HL-60 (cell line): ENCODE measurements at regions not wholly inside any gene's neighbourhood (a gene's known extent, or its start where the extent isn't known, plus 50 kb on each side); places are given as distances from the start of the nearest gene placed in this dataset.

Source experiments
- DNase-seq, 2 experiments: peaks; one replicate each; pipeline ENCODE4 v3.0.0-alpha.2; 2010 to 2020; ENCODE audit warnings: low read depth in 1 of 2, low spot score in 1 of 2
- H3K27ac ChIP-seq: fragments of 250-450 bp; sonication (Bioruptor Pico); replicated peaks from 2 replicates; pipeline ENCODE4 v1.5.1; 2020; ENCODE audit warnings: mild to moderate bottlenecking, moderate library complexity
- H3K27me3 ChIP-seq: fragments of 250-450 bp; sonication (Bioruptor Pico); 2 replicates; pipeline ENCODE4 v1.5.1; 2021; ENCODE audit warnings: mild to moderate bottlenecking, moderate library complexity; ENCODE audit not compliant: insufficient read depth, poor library complexity, severe bottlenecking
- H3K4me3 ChIP-seq: replicated peaks from 2 replicates; pipeline ENCODE4 v1.5.1; 2011; ENCODE audit warnings: mild to moderate bottlenecking, control low read depth, low read length; ENCODE audit not compliant: insufficient read depth
- GABPA ChIP-seq: IDR thresholded peaks from 2 replicates; pipeline ENCODE4 v1.6.1; 2012; ENCODE audit warnings: low read depth
- POLR2AphosphoS5 ChIP-seq: IDR thresholded peaks from 2 replicates; pipeline ENCODE4 v1.6.1; 2012; ENCODE audit warnings: low read depth
- SPI1 ChIP-seq: IDR thresholded peaks from 2 replicates; pipeline ENCODE4 v1.6.1; 2012; ENCODE audit warnings: low read depth, mild to moderate bottlenecking, borderline replicate concordance
- TF ChIP-seq, protein P1 (sequence below): IDR thresholded peaks from 2 replicates; pipeline ENCODE4 v1.6.1; 2012; ENCODE audit warnings: low read depth; ENCODE audit not compliant: insufficient replicate concordance
- TF ChIP-seq, protein P2 (sequence below): IDR thresholded peaks from one replicate; pipeline ENCODE4 v1.5.1; 2011; ENCODE audit warnings: low read length, control low read depth, inconsistent platforms; ENCODE audit not compliant: insufficient read depth

DNA sequence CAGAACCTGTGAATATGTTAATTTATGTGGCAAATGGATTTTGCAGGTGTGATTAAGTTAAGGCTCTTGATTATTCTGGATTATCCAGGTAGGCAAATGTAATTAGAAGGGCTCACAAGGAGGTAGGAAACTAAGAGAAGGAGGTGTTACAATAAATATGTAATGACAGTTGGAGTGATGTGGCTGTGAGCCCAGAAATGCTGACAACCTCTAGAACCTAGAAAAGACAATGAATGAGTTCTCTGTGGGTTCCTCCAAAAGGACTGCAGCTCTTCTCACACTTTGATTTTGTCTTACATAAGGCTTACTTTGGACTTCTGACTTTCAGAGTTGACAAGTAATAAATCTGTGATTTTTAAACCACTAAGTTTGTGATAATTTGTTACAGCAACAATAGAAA, 406.6 kb upstream of the EPHA7 start:
- DNase-seq, result no peak
- H3K4me3 ChIP-seq, result no peak overlapping the region
- H3K27me3 ChIP-seq, result no peaks in the 10 kb centered on the region

DNA sequence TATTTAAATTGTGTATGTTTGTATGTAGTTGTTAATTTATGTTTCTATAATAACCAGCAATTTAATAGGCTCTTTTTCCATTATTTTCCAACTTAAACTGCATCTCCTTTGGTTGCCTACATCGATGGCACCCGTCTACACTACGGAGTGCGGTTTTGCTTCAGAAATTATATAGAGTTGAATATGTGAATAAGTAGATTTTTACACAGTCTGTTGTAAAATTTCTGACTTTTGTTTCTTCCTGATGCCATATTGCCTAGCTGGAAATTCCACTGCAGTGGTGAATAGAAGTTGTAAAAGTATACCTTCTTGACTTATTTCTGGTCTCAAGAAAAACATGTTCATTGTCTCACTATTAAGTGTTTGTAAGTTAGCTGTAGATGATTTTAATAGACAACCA, 404.1 kb upstream of the EPHA7 start:
- no peak for TF ChIP-seq POLR2AphosphoS5
- TF ChIP-seq, protein P1, sequence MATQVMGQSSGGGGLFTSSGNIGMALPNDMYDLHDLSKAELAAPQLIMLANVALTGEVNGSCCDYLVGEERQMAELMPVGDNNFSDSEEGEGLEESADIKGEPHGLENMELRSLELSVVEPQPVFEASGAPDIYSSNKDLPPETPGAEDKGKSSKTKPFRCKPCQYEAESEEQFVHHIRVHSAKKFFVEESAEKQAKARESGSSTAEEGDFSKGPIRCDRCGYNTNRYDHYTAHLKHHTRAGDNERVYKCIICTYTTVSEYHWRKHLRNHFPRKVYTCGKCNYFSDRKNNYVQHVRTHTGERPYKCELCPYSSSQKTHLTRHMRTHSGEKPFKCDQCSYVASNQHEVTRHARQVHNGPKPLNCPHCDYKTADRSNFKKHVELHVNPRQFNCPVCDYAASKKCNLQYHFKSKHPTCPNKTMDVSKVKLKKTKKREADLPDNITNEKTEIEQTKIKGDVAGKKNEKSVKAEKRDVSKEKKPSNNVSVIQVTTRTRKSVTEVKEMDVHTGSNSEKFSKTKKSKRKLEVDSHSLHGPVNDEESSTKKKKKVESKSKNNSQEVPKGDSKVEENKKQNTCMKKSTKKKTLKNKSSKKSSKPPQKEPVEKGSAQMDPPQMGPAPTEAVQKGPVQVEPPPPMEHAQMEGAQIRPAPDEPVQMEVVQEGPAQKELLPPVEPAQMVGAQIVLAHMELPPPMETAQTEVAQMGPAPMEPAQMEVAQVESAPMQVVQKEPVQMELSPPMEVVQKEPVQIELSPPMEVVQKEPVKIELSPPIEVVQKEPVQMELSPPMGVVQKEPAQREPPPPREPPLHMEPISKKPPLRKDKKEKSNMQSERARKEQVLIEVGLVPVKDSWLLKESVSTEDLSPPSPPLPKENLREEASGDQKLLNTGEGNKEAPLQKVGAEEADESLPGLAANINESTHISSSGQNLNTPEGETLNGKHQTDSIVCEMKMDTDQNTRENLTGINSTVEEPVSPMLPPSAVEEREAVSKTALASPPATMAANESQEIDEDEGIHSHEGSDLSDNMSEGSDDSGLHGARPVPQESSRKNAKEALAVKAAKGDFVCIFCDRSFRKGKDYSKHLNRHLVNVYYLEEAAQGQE, result no peak
- TF ChIP-seq, protein P2, sequence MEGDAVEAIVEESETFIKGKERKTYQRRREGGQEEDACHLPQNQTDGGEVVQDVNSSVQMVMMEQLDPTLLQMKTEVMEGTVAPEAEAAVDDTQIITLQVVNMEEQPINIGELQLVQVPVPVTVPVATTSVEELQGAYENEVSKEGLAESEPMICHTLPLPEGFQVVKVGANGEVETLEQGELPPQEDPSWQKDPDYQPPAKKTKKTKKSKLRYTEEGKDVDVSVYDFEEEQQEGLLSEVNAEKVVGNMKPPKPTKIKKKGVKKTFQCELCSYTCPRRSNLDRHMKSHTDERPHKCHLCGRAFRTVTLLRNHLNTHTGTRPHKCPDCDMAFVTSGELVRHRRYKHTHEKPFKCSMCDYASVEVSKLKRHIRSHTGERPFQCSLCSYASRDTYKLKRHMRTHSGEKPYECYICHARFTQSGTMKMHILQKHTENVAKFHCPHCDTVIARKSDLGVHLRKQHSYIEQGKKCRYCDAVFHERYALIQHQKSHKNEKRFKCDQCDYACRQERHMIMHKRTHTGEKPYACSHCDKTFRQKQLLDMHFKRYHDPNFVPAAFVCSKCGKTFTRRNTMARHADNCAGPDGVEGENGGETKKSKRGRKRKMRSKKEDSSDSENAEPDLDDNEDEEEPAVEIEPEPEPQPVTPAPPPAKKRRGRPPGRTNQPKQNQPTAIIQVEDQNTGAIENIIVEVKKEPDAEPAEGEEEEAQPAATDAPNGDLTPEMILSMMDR, result no peak
- Histone ChIP-seq H3K27ac (no peak overlapping the region), H3K27me3 (no peaks in the 10 kb centered on the region), H3K4me3 (no peak overlapping the region)
- DNase-seq, result no peak

More for the DNA sequence above, 406.6 kb upstream of the EPHA7 start:
- TF ChIP-seq POLR2AphosphoS5 (no peak), GABPA (no peak), SPI1 (no peak)
- TF ChIP-seq, protein P2, result no peak
- TF ChIP-seq, protein P1, result no peak
- no peak overlapping the region for H3K27ac ChIP-seq

DNA sequence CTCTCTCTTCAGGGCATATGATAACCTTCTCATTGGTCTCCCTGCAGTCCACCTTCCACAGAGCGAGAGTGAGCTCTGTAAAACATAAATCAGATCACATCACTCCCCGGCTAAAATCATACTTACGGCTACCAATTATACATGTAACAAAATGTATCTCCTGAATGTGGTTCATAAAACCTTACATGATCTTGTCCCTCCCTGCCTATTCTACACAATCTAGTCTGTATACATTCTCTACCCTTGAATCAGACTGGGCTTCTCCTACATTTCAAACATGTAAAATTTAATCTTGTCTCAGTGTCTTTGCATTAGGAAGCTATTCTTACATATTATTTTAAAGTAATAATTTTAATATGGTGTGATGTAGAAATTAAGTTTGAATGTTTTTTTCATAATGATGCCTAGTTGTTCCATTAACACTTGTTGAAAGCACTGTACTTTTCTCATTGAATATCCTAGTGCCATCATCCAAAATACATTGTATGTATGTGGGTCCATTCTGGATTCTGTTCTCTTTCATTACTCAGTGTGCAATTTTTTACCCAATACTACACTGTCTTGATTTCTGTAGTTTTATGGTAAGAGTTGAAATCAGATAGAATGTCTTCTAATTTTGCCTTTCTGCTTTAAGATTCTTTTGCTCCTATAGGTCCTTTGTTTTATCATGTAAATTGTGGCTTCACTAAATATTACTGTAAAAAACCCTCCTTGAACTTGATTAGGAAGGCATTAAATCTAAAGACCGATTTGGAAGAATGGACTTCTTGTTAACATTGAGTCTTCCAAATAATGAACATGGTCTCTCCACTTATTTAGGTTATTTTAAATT, 403.3 kb upstream of the EPHA7 start:
- no peaks in the 10 kb centered on the region for H3K27me3 ChIP-seq
- H3K4me3 ChIP-seq, result no peak overlapping the region
- no peak for DNase-seq
- no peak overlapping the region for H3K27ac ChIP-seq
- TF ChIP-seq, protein P2, result no peak
- TF ChIP-seq GABPA, result no peak
- TF ChIP-seq, protein P1, result no peak
- no peak for TF ChIP-seq SPI1
- TF ChIP-seq POLR2AphosphoS5, result no peak
